Esophagus muscularis mucosa (tissue), 4 donors: ENCODE measurements at regions not wholly inside any gene's neighbourhood (a gene's known extent, or its start where the extent isn't known, plus 50 kb on each side); places are given as distances from the start of the nearest gene placed in this dataset.

ENCODE experiments used
- DNase-seq: peaks from one replicate; pipeline ENCODE4 v3.0.0-alpha.2; 2017; ENCODE audit errors: extremely low spot score
- H3K27ac ChIP-seq, 4 donors: fragments of 200-600 bp; sonication (generic); replicated peaks in 1 of 4; 1 replicate in 3 of 4; 2 replicates in 1 of 4; pipeline ENCODE4 v1.5.1; 2016 to 2019; ENCODE audit warnings: mild to moderate bottlenecking in 1 of 4
- H3K27me3 ChIP-seq, 4 donors: fragments of 200-600 bp; sonication (generic); one replicate each; pipeline versions ENCODE4 v1.5.1 to v1.6.0; 2016 to 2019
- H3K36me3 ChIP-seq, 4 donors: fragments of 200-600 bp; sonication (generic); one replicate each; pipeline ENCODE4 v1.5.1; 2016 to 2019
- H3K4me1 ChIP-seq, 4 donors: fragments of 200-600 bp; sonication (generic); one replicate each; pipeline ENCODE4 v1.5.1; 2016 to 2019
- H3K4me3 ChIP-seq, 4 donors: fragments of 200-600 bp; sonication (generic); 1 replicate in 2 of 4; 2 replicates in 2 of 4; pipeline ENCODE4 v1.5.1; 2016 to 2019; ENCODE audit warnings: mild to moderate bottlenecking in 4 of 4, moderate library complexity in 1 of 4
- H3K9me3 ChIP-seq, 4 donors: fragments of 200-600 bp; sonication (generic); 1 replicate in 3 of 4; 2 replicates in 1 of 4; pipeline ENCODE4 v1.5.1; 2016 to 2019
- EP300 ChIP-seq: sonication (generic); formaldehyde crosslinking; IDR thresholded peaks from one replicate; pipeline ENCODE4 v1.6.1; 2017; ENCODE audit warnings: antibody characterized with exemption
- POLR2A ChIP-seq: fragments of 450-650 bp; IDR thresholded peaks from one replicate; pipeline ENCODE4 v1.6.1; 2017; ENCODE audit warnings: antibody characterized with exemption, moderate library complexity, mild to moderate bottlenecking, low read depth
- POLR2AphosphoS5 ChIP-seq, 2 donors: sonication (generic); formaldehyde crosslinking; IDR thresholded peaks; one replicate each; pipeline ENCODE4 v1.6.1; 2017; ENCODE audit warnings: antibody characterized with exemption in 2 of 2
- WGBS: methylation state at CpG from one replicate; pipeline ENCODE4 v1.1.5; 2018; 5-methylcytosine and 5-hydroxymethylcytosine counted together
- intact Hi-C: fragments of 100-400 bp; cut with DNase I; formaldehyde crosslinking; loops from one replicate; pipeline ENCODE4 v1.15.1; 2023
- TF ChIP-seq, protein P1 (sequence below), 3 experiments: fragments of 200-600 bp in 2 of 3; fragments of 450-650 bp in 1 of 3; sonication (generic) in 2 of 3; IDR thresholded peaks; one replicate each; pipeline ENCODE4 v1.5.1; 2017 to 2019; ENCODE audit warnings: antibody characterized with exemption in 3 of 3, mild to moderate bottlenecking in 2 of 3, moderate library complexity in 1 of 3

DNA sequence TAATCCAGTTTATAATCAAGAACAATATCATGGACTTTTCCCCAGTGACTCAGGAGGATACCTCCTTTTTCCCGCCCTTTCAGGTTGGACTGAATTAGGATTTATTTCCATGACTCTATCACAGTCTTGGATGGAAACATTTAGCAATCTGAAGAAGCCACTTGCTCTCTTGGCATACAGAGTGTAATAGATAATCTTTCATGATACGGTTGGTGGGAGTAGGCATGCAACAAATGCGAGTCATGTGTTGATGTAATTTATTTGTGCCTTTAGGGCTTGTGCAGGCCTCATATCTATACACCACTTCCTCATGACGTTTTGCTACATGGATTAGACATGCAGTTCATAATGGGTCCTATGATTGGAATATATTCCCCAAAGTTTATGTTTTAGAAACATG is 54.2 kb upstream of the MCTP2 start:
- Histone ChIP-seq H3K4me1 (no peaks in the 10 kb centered on the region), H3K36me3 (no peaks in the 10 kb centered on the region), H3K27ac (no peak overlapping the region), H3K4me3 (no peak overlapping the region), H3K27me3 (no peaks in the 10 kb centered on the region), H3K9me3 (no peaks in the 10 kb centered on the region)
- 85% methylated on average over 4 of the region's 4 CpGs for WGBS
- intact Hi-C loops: no loop called here
- TF ChIP-seq POLR2AphosphoS5 (IDR thresholded peaks at IDR 0.05): no peak
- no peak for TF ChIP-seq EP300
- TF ChIP-seq, protein P1, sequence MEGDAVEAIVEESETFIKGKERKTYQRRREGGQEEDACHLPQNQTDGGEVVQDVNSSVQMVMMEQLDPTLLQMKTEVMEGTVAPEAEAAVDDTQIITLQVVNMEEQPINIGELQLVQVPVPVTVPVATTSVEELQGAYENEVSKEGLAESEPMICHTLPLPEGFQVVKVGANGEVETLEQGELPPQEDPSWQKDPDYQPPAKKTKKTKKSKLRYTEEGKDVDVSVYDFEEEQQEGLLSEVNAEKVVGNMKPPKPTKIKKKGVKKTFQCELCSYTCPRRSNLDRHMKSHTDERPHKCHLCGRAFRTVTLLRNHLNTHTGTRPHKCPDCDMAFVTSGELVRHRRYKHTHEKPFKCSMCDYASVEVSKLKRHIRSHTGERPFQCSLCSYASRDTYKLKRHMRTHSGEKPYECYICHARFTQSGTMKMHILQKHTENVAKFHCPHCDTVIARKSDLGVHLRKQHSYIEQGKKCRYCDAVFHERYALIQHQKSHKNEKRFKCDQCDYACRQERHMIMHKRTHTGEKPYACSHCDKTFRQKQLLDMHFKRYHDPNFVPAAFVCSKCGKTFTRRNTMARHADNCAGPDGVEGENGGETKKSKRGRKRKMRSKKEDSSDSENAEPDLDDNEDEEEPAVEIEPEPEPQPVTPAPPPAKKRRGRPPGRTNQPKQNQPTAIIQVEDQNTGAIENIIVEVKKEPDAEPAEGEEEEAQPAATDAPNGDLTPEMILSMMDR (IDR thresholded peaks at IDR 0.05): no peak
- no peak for TF ChIP-seq POLR2A
- DNase-seq: no peak

DNA sequence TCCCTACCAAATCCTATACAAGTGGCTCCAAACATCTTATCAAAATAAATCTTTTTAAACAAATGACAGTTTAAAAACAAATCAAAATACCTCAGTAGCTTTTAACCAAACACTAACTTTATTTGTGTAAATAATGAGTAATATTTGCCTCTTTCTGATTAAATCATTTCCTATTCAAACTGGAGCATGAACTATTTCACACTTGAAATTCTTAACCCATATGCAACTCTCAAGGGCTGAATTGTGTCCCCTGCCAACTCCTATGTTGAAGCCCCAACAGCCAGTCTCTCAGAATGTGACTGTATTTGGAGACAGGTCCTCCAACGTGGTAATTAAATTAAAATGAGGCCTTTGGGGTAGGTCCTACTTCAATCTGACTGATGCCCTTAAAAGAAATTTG is 55.9 kb upstream of the MCTP2 start:
- H3K9me3 ChIP-seq: no peaks in the 10 kb centered on the region
- H3K36me3 ChIP-seq: no peaks in the 10 kb centered on the region
- DNase-seq: no peak
- intact Hi-C loops: no loop called here
- no peaks in the 10 kb centered on the region for H3K27me3 ChIP-seq
- no peak overlapping the region for H3K27ac ChIP-seq
- TF ChIP-seq POLR2AphosphoS5 (IDR thresholded peaks at IDR 0.05) (no peak), POLR2A (no peak), EP300 (no peak)
- TF ChIP-seq, protein P1 (IDR thresholded peaks at IDR 0.05): no peak
- H3K4me1 ChIP-seq: no peaks in the 10 kb centered on the region
- whole genome bisulfite sequencing: 54% methylated on average over 1 of the region's 1 CpG
- no peak overlapping the region for H3K4me3 ChIP-seq

DNA sequence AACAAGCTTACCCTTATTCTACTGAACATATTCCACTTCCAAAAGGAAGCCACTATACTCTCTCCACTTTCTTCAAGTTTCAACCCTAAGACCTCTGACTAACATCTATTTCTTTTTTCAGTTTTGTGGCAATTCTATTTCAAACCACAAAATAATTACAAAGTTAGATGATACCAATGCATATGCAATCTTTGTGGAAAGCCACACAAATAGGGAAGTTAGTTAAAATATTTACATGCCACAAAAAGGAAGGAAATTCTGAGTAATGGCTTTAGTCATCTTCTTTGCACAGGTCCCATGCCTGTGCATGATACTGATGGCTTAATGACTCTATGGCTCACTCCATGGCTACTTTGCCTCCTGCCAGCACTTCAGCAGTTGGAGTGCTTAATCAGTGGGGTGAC is 57.0 kb upstream of the MCTP2 start:
- Histone ChIP-seq H3K9me3 (no peaks in the 10 kb centered on the region), H3K4me1 (no peaks in the 10 kb centered on the region), H3K36me3 (no peaks in the 10 kb centered on the region), H3K4me3 (no peak overlapping the region), H3K27ac (no peak overlapping the region), H3K27me3 (no peaks in the 10 kb centered on the region)
- intact Hi-C loops: no loop called here
- DNase-seq: no peak
- TF ChIP-seq EP300 (no peak), POLR2AphosphoS5 (IDR thresholded peaks at IDR 0.05) (no peak), POLR2A (no peak)
- TF ChIP-seq, protein P1 (IDR thresholded peaks at IDR 0.05): no peak

DNA sequence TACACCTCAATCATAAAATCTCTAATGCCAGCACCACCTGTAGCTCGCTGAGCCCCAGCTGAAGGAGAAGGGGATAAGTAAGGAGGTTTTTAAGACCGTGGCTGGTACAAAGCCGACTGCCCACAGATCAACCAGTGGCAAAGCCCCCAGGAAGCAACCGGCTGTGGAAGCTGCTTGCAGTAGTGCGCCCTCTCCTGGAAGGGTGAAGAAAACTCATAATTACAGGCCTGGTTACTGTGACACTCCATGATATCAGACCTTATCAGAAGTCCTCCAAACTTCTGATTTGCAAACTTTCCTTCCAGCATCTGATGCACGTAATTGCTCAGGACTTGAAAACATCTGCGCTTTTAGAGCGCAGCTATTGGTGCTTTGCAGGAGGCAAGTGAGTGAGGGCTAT is 63.1 kb upstream of the MCTP2 start:
- H3K9me3 ChIP-seq: no peaks in the 10 kb centered on the region
- 87% methylated on average over 8 of the region's 8 CpGs for WGBS
- no peaks in the 10 kb centered on the region for H3K27me3 ChIP-seq
- H3K4me1 ChIP-seq: no peaks in the 10 kb centered on the region
- no peak overlapping the region for H3K27ac ChIP-seq
- TF ChIP-seq POLR2AphosphoS5 (IDR thresholded peaks at IDR 0.05) (no peak), EP300 (no peak), POLR2A (no peak)
- TF ChIP-seq, protein P1 (IDR thresholded peaks at IDR 0.05): no peak
- H3K36me3 ChIP-seq: no peaks in the 10 kb centered on the region
- DNase-seq: no peak
- intact Hi-C loops: no loop called here
- no peak overlapping the region for H3K4me3 ChIP-seq

DNA sequence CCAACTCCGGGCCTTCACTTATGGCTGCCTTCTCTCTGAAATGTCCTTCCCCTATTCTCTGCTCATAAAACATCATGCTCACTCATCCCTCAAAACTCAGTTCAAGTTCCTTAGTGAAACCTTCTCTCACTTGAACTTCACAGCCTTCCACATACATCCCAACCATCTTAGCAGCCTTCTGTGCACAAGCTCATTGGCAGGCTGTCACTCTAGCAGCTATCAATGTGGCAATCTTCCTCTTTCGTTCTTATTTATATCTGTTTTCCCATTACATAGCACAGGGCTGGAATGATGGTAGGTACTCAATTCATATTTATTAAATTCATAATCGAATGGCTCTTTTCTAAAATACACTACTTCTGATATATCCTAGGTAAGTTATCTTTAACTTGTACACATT is 66.4 kb upstream of the MCTP2 start:
- DNase-seq: no peak
- H3K27me3 ChIP-seq: no peaks in the 10 kb centered on the region
- WGBS: 88% methylated on average over 3 of the region's 3 CpGs
- intact Hi-C loops: loop anchor here (1.0 kb wide), 1 partner anchor 157 kb away; no protein-coding TSS in a partner anchor
- no peaks in the 10 kb centered on the region for H3K9me3 ChIP-seq
- H3K27ac ChIP-seq: no peak overlapping the region
- H3K36me3 ChIP-seq: no peaks in the 10 kb centered on the region
- TF ChIP-seq EP300: no peak
- TF ChIP-seq, protein P1 (IDR thresholded peaks at IDR 0.05): no peak
- no peak for TF ChIP-seq POLR2A
- TF ChIP-seq POLR2AphosphoS5 (IDR thresholded peaks at IDR 0.05): no peak
- no peak overlapping the region for H3K4me3 ChIP-seq
- no peaks in the 10 kb centered on the region for H3K4me1 ChIP-seq
